Body of pancreas (tissue), 4 donors: ENCODE measurements at regions not wholly inside any gene's neighbourhood (a gene's known extent, or its start where the extent isn't known, plus 50 kb on each side); places are given as distances from the start of the nearest gene placed in this dataset.

Experiments
- POLR2A ChIP-seq, 3 donors: fragments of 450-650 bp; IDR thresholded peaks; one replicate each; pipeline ENCODE4 v1.6.1; 2016; ENCODE audit warnings: antibody characterized with exemption in 3 of 3, mild to moderate bottlenecking in 2 of 3
- TF ChIP-seq, protein P1 (sequence below), 7 experiments: fragments of 450-650 bp in 4 of 7; fragments of 200-600 bp in 3 of 7; sonication (generic) in 3 of 7; IDR thresholded peaks; one replicate each; pipeline ENCODE4 v1.5.1; 2016 to 2019; ENCODE audit warnings: antibody characterized with exemption in 7 of 7

GRCh38 chr4:134139188-134139587, 62.4 kb downstream of the PABPC4L start:
- TF ChIP-seq, protein P1, sequence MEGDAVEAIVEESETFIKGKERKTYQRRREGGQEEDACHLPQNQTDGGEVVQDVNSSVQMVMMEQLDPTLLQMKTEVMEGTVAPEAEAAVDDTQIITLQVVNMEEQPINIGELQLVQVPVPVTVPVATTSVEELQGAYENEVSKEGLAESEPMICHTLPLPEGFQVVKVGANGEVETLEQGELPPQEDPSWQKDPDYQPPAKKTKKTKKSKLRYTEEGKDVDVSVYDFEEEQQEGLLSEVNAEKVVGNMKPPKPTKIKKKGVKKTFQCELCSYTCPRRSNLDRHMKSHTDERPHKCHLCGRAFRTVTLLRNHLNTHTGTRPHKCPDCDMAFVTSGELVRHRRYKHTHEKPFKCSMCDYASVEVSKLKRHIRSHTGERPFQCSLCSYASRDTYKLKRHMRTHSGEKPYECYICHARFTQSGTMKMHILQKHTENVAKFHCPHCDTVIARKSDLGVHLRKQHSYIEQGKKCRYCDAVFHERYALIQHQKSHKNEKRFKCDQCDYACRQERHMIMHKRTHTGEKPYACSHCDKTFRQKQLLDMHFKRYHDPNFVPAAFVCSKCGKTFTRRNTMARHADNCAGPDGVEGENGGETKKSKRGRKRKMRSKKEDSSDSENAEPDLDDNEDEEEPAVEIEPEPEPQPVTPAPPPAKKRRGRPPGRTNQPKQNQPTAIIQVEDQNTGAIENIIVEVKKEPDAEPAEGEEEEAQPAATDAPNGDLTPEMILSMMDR (IDR thresholded peaks at IDR 0.05) = no peak
- TF ChIP-seq POLR2A (IDR thresholded peaks at IDR 0.05) = no peak
